ENCODE measurements at regions not wholly inside any gene's neighbourhood (a gene's known extent, or its start where the extent isn't known, plus 50 kb on each side); places are given as distances from the start of the nearest gene placed in this dataset.
"Not testable (repeated sequence)": the region's sequence is repeated elsewhere in the genome, so short reads cannot be mapped to it uniquely, and the experiment has no call there.

DNA sequence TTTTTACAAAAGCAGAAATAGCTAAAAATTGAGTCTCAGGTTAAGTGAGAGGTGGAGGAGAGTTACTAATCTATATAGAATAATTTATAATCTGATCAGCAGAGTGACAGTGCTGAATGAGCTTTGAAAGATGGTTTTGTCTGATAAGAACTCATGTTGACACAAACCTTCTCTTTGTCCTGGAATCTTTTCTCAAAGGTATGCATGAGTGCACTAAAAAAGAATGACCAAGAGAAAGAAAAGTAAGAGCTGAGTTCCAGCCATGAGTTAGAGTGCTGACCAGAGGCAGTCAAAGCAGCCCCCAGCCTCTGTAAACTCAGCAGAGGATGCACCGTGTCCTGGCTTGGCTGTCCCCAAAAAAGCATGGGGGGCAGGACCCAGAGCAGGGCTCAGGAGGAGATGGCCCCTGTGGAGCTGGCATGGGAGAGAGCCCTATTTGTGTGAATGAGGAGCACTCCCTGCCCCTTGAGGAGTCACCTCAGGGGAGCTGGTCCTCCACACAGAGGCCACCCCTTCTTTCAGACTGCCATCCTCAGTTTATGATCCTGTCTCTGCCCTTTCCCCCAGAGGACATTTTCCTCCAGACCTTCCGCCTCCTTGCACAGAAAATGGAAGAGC lies 129.8 kb downstream of the SEC23A start:
- DNase-seq, result no peak

DNA sequence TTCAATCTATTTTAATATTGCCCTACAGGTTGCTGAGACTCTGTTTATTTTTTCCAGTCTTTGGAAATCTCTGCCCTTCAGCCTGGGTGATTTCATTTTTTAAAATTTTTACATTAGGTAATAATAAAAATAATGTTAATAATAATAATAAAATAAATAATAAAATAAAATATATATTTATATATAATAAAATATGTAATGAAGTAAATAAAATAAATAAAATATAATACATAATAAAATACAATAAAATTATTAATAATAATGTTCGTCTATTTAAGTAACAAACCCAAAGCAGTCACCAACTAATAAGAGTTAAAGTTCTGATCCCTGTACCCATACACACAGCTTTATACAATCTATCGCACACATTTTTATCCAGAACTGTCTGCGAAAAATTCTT lies 130.5 kb downstream of the SEC23A start:
- no peak for DNase-seq

DNA sequence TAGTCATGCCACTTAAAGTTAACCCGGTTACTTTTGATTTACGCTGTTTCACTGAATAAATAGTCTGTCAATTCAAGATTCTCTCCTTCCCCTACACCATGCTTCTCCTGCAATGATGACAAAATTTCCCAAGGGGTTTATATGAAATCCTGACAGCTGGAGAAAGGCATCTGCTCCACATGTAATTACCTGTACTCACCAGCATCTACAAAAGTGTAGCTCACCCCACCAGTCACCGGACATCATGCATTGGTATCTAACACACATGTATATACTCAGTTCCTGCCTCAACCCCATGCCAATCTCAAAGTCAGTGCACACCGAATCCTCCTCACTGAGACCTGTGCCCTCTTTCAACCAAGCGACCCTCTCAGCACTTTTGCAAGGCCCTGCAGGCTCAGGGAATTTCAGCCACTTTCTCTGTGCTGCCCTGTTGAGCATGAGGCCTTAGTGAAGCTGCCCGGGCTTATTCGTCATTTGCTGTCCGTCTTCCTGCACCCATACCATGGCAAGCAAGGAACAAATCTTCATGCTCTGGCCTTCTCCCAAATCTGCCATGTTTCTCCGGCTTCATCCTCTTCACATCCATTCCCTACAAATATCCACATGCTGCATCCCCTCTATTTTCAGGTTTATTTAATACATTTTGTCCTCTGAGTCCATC lies 131.6 kb downstream of the SEC23A start:
- DNase-seq, result no peak

DNA sequence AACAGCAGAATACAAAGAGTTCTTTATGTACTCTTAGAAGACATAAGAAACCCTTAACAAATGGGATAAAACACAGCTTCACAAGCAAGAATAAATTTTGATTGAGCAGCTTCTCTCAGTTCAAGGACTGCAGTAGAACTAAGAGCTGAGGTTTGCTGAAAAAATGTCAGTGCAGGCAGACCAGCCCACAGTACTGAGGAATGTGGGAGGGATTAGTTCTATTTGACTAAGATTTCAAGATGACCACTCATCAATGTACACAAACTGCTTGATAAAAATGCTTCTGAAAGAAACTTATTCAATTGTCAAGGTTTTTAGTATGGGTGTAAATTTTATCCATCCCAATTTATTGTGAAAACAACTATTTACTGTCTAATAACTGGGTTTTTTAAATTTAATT lies 138.4 kb downstream of the SEC23A start:
- no peak for DNase-seq

DNA sequence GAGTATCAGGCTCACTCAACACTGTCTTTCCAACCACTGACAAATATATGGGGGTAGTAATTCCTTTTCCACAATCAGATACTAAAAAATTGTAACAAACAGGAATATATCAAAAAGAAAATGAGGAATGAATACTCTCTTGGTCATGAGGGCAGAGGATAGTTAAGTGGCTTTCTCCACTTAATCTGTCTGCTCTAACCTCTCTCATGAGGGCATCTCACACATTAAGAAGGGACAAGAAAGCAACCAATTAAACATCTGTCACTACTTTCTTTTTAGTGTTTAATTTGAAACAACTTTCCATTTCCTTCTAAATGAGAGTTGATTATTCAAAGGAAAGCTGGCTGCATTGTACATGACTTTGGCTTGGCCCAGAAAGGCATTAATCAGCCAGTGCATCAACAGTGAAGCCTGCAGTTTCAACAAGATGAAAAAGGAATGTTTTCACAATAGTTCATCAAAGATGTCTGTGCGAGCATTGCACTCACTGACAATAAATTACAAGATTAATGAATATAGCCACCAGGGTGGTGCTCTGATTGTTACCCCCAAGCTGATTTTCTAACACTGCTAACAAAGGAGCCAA lies 142.0 kb downstream of the SEC23A start:
- no peak for DNase-seq

DNA sequence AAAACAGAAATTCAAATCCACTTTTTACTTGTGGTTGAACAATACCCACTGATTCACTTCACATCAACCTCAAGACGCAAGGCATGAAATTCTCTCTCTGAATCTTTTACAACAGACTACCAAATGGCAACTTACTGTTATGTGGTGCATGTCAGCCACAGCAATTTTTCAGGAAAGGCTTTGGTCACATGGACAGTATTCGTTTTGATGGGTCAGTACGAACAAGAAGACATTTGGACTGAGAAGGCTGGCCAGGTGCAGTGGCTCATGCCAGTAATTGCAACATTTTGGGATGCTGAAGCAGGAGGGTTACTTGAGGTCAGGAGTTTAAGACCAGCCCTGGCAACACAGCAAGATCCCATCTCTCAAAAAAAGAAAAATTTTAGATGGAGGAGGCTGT lies 144.0 kb downstream of the SEC23A start:
- no peak for DNase-seq

DNA sequence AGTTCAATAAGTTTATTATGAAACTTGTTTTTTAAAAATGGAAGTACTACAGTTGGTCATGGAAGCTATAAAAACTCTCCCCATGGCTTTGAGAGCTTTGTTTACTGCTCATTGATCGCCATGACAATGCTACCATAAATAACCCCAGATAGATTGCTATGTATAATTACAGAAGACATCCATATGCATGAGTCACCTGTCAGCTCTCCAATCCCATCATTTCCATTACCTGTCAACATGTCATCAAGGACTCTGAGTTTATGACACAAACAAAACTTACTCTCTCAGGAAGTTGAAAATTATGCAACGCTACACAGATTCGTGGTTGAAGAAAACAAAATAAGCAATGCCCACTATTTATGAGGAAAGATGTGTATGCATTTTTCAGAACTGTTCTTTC lies 144.4 kb downstream of the SEC23A start:
- DNase-seq, result no peak

DNA sequence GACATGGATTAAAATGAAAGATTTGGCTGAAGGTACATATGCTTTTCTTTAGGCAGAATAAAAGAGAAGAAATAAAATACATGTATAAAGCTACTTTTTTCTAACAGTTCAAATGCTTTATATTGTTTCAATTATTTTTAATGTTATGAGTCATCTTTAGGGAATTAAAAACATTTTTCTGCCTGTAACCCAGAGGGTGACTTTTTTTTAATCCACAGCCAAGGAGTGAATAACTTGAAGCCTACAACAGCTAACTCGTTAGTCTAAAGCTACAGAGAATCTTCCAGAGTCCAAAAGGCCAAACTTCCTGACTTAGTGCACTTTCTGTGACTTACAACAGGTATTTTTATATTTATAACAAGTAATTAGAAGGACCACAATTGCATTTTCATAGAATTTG lies 151.6 kb downstream of the SEC23A start:
- DNase-seq, result no peak

DNA sequence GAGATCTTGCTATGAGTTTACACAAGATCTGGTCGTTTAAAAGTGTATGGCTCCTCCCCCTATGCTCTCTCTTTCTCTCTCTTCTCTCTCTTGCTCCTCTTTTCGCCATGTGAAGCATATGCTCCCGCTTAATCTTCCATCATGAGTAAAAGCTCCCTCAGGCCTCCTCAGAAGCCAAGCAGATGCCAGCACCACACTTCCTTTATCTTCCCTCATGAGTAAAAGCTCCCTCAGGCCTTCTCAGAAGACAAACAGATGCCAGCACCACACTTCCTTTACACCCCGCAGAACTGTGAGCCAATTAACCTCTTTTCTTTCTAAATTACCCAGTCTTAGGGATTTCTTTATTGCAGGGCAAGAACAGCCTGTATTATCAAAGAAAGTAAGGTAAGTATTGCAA lies 152.4 kb downstream of the SEC23A start:
- DNase-seq, result no peak

DNA sequence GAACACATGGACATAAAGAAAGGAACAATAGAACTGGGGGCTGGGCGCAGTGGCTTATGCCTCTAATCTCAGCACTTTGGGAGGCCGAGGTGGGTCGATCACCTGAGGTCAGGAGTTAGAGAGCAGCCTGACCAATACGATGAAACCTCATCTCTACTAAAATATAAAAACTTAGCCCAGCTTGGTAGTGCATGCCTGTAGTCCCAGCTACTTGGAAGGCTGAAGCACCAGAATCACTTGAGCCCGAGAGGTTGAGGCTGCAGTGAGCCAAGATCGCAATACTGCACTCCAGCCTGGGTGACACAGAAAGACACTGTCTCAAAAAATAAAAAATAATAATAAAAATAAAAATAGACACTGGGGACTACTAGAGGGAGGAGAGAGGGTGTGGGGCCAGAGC lies 154.5 kb downstream of the SEC23A start:
- DNase-seq, result no peak

DNA sequence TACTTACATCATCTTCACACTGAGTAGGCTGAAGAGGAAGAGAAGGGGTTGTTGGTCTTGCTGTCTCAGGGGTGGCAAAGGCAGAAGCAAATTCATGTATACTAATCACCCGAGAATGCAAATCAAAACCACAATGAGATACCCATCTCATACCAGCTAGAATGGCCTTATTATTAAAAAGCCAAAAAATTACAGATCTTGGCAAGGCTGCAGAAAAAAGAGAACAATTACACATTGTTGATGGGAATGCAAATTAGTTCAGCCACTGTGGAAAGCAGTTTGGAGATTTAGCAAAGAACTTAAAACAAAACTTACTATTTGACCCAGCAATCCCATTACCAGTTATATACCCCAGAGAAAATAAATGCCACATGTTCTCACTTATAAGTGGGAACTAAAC lies 154.9 kb downstream of the SEC23A start:
- DNase-seq, result no peak

DNA sequence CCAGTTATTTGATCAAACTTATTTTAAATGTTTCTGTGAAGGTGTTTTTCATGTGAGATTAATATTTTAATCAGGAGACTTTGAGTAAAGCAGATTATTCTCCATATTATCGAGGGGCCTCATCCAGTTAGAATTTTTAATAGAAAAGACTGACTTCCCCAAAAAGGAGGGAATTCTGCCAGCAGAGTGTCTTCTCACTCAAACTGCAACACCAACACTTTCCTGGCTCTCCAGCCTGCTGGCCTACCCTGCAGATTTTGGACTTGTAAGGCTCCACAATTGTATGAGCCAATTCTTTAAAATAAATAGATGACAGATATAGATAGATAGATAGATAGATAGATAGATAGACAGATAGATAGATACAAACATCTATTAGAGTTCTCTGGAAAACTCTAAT lies 155.7 kb downstream of the SEC23A start:
- no peak for DNase-seq

DNA sequence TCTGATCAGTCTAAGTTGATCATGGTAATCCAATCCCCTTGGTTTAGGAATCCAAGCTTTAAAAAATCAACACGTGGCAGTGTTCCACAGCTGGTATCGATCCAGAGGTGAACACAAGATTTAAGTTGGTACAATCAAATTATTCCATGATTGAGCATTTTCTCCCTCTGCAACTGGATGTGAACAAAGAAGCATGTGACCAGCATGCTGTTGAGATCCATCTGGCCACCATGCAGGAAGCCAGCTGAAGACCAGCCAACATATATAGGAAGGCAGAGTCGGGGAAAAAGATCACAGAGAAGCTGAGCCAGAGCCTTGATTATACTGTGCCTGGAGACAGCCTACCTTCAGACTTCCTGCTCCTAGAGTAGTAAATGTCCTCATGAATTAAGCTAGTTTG lies 158.3 kb downstream of the SEC23A start:
- DNase-seq, result no peak

DNA sequence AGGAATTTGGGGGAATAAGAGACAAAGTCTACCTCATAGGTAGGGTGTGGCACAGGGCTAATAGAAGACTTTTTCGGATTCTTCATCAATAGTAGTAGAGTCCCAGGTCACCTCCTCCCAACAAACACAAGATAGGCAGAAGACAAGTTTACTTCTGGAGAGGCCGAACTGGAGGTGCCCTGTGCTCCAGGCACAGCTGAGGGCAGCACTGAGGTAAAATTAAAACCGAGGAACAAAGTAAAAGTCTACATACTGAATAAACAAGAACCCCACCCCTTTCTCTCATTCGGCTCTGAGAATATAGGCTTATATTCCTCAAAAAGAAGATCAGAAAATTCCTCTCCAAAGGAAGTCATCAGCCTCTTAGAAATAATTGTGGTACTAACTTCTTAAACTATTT lies 161.5 kb downstream of the SEC23A start:
- DNase-seq, result no peak

DNA sequence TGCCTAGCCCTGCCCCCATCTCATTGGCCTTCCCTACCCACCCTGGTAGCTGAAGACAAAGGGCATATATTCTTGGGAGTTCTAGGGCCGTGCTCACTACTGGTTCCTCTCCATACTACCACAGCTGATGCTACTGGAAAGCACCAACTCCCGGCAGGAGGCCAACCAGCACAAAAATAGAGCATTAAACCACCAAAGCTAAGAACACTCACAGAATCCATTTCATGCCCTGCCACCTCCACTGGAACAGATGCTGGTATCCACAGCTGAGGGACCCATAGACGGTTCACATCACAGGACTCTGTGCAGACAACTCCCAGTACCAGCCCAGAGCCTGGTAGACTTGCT lies 170.4 kb downstream of the SEC23A start:
- DNase-seq, result not testable (repeated sequence)

DNA sequence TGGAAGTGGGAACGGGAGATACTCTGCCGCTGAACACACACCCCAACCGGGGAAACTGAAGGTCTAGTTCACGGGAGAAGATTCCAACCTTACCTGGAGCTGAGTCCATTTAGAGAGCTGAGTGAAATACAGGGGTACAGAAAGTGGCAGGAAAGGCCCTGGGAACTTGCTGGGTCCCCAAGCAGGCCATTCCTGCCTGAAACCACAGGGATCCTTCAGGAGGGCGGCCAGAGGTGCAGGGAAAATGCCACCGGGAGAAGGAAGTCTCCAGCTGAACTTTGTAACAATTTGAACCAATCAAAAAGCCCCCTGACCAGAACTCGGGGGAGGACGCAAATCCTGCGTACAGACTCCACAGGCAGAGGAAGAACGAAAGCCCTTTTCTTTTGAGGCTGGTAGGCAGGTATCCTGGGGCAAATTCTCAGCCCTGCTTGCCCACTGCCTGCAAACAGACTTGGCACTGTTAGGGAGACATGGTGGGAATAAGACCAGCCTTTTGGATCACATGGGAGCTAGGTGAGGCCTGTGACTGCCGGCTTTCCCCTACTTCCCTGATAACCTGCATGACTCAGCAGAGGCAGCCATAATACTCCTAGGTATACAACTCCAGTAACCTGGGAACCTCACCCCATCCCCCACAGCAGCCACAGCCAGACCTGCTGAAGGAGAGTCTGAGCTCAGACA lies 170.9 kb downstream of the SEC23A start:
- DNase-seq, result no peak

DNA sequence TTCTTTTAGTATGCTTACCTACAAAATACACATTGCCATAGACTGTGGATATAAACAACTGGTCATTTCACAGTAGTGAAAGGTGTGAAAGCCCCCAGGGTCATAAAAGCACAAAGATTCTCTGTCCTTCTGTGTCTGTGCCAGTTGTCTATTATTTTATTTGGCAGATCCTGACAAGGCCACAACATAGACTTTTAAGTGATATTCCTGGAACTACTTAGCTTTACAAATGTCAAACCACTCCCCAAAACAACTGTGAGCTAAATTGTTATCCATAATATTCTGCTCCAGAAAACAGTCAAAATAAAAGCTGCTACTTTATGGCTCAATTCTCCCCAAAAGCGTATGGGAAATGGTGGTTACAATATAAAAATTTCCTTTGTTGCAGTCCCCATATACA lies 172.1 kb downstream of the SEC23A start:
- DNase-seq, result no peak

DNA sequence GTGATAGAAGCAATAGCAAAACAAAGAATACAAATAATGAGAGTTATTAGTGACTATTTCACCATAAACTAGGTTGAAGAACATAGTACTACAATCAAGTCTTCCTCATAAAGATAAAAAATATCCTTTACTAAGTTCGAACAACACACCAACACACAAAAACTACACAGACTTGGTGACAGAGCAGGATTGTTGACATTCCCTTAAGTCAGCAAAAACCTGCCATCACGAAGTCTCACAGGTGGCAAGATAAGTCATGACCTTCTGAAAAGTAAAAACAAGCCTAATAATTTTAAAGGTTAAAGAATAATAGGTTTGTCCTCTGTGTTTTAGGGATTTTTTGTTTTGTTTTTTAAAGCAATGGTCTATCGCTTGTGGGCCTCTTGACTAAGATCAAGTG lies 173.0 kb downstream of the SEC23A start:
- no peak for DNase-seq

DNA sequence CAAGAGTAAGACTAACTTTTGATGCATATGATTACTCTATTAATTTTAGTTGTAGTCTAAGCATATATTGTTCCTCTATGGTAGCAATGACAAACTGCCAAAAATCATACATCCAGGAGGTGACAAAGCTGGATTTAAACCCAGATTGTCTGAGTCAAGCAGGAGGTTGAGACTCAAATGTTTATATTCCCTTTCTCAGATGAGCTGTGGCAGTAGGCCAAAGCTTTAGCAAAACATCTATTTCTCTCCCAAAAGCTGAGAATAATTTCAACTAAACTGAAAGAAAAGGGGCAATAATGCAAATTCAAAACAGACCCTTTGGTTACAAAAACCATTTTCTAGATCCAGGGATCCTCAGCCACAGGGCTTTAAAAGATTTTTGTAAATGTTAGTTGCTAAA lies 173.6 kb downstream of the SEC23A start:
- DNase-seq, result no peak

DNA sequence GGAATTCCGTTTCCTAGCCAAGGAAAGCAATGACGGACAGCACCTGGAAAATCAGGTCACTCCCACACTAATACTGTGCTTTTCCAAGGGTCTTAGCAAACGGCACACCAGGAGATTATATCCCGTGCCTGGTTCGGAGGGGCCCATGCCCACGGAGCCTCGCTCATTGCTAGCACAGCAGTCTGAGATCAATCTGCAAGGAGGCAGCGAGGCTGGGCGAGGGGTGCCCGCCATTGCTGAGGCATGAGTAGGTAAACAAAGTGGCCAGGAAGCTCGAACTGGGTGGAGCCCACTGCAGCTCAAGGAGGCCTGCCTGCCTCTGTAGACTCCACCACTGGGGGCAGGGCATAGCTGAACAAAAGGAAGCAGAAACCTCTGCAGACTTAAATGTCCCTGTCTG lies 181.1 kb downstream of the SEC23A start:
- not testable (repeated sequence) for DNase-seq

DNA sequence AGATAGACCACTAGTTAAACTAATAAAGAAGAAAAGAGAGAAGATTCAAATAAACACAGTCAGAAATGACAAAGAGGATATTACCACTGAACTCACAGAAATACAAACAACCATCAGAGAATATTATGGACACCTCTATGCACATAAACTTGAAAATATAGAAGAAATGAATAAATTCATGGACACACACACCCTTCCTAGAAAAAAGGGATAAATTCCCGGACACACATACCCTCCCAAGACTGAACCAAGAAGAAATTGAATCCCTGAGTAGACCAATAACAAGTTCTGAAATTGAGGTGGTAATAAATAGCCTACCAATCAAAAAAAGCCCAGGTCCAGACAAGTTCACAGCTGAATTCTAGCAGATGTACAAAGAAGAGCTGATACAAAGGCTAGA lies 187.9 kb downstream of the SEC23A start:
- no peak for DNase-seq

DNA sequence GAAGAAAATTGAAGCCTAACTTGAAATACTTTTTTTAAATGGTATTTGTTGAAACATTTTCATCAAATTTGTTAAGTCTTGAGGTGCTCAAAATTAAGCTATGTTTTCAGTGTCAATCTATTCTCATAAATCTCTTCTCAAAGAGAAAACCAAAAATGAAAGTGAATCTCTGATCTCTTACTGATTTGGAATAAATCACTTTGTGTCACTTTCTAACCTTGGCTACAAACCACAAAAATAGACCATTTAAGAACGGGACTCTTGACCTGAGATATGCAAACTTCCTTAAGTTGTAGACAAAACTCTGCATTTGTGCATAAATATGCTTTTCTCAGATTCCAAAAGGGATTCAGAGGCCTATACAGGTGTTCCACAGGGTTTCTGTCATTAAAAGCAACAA lies 192.9 kb downstream of the SEC23A start:
- DNase-seq, result no peak

DNA sequence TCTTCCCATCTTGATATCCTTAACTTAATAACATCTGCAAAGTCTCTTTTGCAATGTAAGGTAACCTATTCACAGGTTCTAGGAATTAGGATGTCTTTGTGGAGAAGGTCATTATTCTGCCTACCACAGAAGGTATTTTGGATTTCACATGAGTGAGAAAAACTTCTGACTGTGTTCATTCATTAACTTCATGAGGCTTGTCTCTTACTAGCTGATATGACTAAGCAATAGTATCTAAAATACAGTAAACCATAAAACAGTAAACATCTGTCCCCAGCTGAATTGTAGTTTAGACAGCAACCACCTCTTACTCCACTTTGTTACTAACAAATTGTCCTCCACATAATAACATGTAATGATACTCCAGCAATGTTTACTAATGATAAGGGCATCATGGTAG lies 198.1 kb downstream of the SEC23A start:
- DNase-seq, result no peak

DNA sequence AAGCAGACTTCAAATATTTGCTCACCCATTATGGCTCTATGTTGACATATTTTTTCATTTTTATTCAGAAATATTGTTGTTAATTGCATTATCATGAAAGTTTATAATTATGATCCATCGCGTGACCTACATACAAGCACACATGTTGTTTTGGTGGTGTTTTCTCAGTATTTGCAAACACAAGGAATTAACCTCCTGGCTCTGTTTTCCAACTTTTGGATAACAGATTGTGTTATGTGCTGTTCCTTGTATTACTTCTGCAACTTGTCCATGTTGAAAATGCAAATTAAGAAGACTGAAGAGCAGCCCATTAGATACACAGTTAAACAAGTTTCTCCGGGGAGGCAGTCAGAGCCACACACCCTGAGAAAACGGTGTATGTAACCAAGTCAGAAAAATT lies 201.2 kb downstream of the SEC23A start:
- DNase-seq, result no peak
